ENCODE measurements at regions not wholly inside any gene's neighbourhood (a gene's known extent, or its start where the extent isn't known, plus 50 kb on each side); places are given as distances from the start of the nearest gene placed in this dataset.
"Not testable (repeated sequence)": the region's sequence is repeated elsewhere in the genome, so short reads cannot be mapped to it uniquely, and the experiment has no call there.

- H3K4me3 Mint-ChIP-seq: no peak overlapping the region
- H3K9me3 Mint-ChIP-seq: no peaks in the 10 kb centered on the region
- H3K36me3 Mint-ChIP-seq (ENCODE audit: insufficient read depth): no peaks in the 10 kb centered on the region
- no peak overlapping the region for H3K27ac Mint-ChIP-seq (ENCODE audit: low read depth)
- ATAC-seq (replicated peaks; ENCODE audit: extremely low read depth, poor library complexity, severe bottlenecking): no peak
- no peaks in the 10 kb centered on the region for H3K4me1 Mint-ChIP-seq
- H3K27me3 Mint-ChIP-seq: peaks cover 28% of the 10 kb centered on the region
- DNase-seq (ENCODE audit: low spot score in 2 of 2): no peak
Observed at GRCh38 chr6:106724337-106724736, 95.0 kb downstream of the QRSL1 start.

GRCh38 chr6:106723419-106723818 lies 94.0 kb downstream of the QRSL1 start:
- H3K9me3 Mint-ChIP-seq; DNase-seq (ENCODE audit: low spot score in 2 of 2); H3K4me3 Mint-ChIP-seq; H3K36me3 Mint-ChIP-seq (ENCODE audit: insufficient read depth); ATAC-seq (replicated peaks; ENCODE audit: extremely low read depth, poor library complexity, severe bottlenecking); H3K4me1 Mint-ChIP-seq; H3K27ac Mint-ChIP-seq (ENCODE audit: low read depth): not testable (repeated sequence)
- H3K27me3 Mint-ChIP-seq: peaks cover 22% of the 10 kb centered on the region

- not testable (repeated sequence) for H3K4me3 Mint-ChIP-seq, H3K9me3 Mint-ChIP-seq
Observed at GRCh38 chr6:106721189-106721588, 91.8 kb downstream of the QRSL1 start.

More at GRCh38 chr6:106721189-106721588, 91.8 kb downstream of the QRSL1 start:
- not testable (repeated sequence) for H3K4me1 Mint-ChIP-seq; H3K36me3 Mint-ChIP-seq (ENCODE audit: insufficient read depth); H3K27ac Mint-ChIP-seq (ENCODE audit: low read depth); DNase-seq (ENCODE audit: low spot score in 2 of 2); ATAC-seq (replicated peaks; ENCODE audit: extremely low read depth, poor library complexity, severe bottlenecking)
- peaks cover 40% of the 10 kb centered on the region for H3K27me3 Mint-ChIP-seq

Measured in central memory CD8-positive, alpha-beta T cell (primary cell).